ENCODE measurements at regions not wholly inside any gene's neighbourhood (a gene's known extent, or its start where the extent isn't known, plus 50 kb on each side); places are given as distances from the start of the nearest gene placed in this dataset.

GRCh38 chr11:95445746-95446333 is 214.8 kb upstream of the SESN3 start:
- ATAC-seq (no peak), DNase-seq (no peak)
- Histone ChIP-seq H3K27ac (no peak overlapping the region), H3K4me1 (peaks cover under 1% of the 10 kb centered on the region), H3K27me3 (no peaks in the 10 kb centered on the region), H3K4me3 (no peak overlapping the region), H3K9me3 (no peaks in the 10 kb centered on the region), H3K36me3 (no peaks in the 10 kb centered on the region)
- TF ChIP-seq CTCF (IDR thresholded peaks at IDR 0.05) = no peak
- intact Hi-C loops (cut with DNase I) = no loop called here

GRCh38 chr11:95444309-95445241 is 213.6 kb upstream of the SESN3 start:
- Histone ChIP-seq H3K36me3 (no peaks in the 10 kb centered on the region), H3K9me3 (no peaks in the 10 kb centered on the region), H3K27ac (no peak overlapping the region), H3K27me3 (no peaks in the 10 kb centered on the region), H3K4me1 (no peaks in the 10 kb centered on the region), H3K4me3 (no peak overlapping the region)
- no peak for DNase-seq
- no peak for TF ChIP-seq CTCF (IDR thresholded peaks at IDR 0.05)
- intact Hi-C loops (cut with DNase I) = no loop called here
- ATAC-seq = no peak

- no peaks in the 10 kb centered on the region for H3K4me1 ChIP-seq
- DNase-seq (no peak), ATAC-seq (no peak)
- H3K4me3 ChIP-seq = no peak overlapping the region
- no peak overlapping the region for H3K27ac ChIP-seq
- H3K36me3 ChIP-seq = no peaks in the 10 kb centered on the region
- intact Hi-C loops (cut with DNase I) = no loop called here
- no peaks in the 10 kb centered on the region for H3K27me3 ChIP-seq
- H3K9me3 ChIP-seq = no peaks in the 10 kb centered on the region
- TF ChIP-seq CTCF (IDR thresholded peaks at IDR 0.05) = no peak
These were observed 212.4 kb upstream of the SESN3 start for GRCh38 chr11:95443386-95443785.

- Histone ChIP-seq H3K4me3 (no peak overlapping the region), H3K36me3 (no peaks in the 10 kb centered on the region), H3K27ac (no peak overlapping the region), H3K9me3 (no peaks in the 10 kb centered on the region), H3K4me1 (no peaks in the 10 kb centered on the region), H3K27me3 (no peaks in the 10 kb centered on the region)
- no peak for DNase-seq
- ATAC-seq = no peak
- intact Hi-C loops (cut with DNase I) = no loop called here
- no peak for TF ChIP-seq CTCF (IDR thresholded peaks at IDR 0.05)
These were observed 211.6 kb upstream of the SESN3 start for GRCh38 chr11:95442531-95443050.

GRCh38 chr11:95435628-95436353 is 204.8 kb upstream of the SESN3 start:
- no peak for TF ChIP-seq CTCF (IDR thresholded peaks at IDR 0.05)
- Histone ChIP-seq H3K9me3 (no peaks in the 10 kb centered on the region), H3K4me3 (no peak overlapping the region), H3K27me3 (no peaks in the 10 kb centered on the region), H3K36me3 (no peaks in the 10 kb centered on the region), H3K27ac (no peak overlapping the region), H3K4me1 (peaks cover 5% of the 10 kb centered on the region)
- ATAC-seq = no peak
- intact Hi-C loops (cut with DNase I) = no loop called here
- DNase-seq = no peak

All from upper lobe of right lung (tissue), 1 donor.